ENCODE measurements at regions not wholly inside any gene's neighbourhood (a gene's known extent, or its start where the extent isn't known, plus 50 kb on each side); places are given as distances from the start of the nearest gene placed in this dataset.

DNA sequence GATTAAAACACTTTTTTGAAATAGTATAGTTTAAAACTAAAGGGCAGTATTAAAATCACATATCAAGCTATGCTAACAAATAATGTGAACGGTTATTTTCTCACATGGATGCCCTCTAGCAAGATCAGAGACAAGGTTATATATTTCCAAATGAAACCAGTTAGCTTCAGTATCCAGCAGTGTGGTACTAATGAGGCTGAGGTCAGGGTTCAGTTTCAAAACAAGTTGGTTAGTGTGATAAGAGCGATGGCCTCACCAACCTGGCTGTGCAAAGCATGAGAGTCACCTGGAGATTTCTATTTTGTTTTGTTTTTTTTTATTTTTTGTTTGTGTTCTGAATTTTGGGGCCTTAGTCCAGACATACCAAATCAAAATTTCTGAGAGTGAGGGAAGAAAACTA lies 352.2 kb upstream of the KITLG start:
- DNase-seq (ENCODE audit: extremely low spot score): no peak
- TF ChIP-seq, protein P1, sequence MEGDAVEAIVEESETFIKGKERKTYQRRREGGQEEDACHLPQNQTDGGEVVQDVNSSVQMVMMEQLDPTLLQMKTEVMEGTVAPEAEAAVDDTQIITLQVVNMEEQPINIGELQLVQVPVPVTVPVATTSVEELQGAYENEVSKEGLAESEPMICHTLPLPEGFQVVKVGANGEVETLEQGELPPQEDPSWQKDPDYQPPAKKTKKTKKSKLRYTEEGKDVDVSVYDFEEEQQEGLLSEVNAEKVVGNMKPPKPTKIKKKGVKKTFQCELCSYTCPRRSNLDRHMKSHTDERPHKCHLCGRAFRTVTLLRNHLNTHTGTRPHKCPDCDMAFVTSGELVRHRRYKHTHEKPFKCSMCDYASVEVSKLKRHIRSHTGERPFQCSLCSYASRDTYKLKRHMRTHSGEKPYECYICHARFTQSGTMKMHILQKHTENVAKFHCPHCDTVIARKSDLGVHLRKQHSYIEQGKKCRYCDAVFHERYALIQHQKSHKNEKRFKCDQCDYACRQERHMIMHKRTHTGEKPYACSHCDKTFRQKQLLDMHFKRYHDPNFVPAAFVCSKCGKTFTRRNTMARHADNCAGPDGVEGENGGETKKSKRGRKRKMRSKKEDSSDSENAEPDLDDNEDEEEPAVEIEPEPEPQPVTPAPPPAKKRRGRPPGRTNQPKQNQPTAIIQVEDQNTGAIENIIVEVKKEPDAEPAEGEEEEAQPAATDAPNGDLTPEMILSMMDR (IDR thresholded peaks at IDR 0.05; ENCODE audit: control extremely low read depth, extremely low read depth, low read depth, missing control alignments): no peak
- POLR2A ChIA-PET: no interaction called here
- CTCF ChIA-PET: interaction anchor here (0.8 to 2.1 kb wide), 3 partner anchors 10 to 74 kb away, joined by 3 to 5 read pairs (median 3); no protein-coding TSS in a partner anchor

DNA sequence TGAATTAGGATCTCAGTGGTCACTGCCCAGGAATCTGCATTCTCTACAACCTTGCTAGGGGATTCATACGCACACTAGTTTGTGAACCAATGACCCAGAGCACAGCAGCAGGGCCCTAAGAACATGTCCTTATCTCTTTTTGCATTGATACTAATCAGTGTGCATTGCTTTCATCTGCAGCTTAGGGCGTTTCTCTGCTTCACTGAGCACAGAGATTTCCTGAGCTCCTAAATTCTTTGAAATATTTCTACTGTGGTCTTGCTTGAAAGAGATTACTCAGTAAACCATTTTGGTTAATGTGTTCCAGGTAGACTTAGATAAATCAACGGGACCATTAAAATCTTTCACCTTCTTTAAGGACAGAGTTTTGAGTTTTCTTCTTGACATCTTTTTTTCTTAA lies 351.3 kb upstream of the KITLG start:
- TF ChIP-seq, protein P1 (IDR thresholded peaks at IDR 0.05; ENCODE audit: control extremely low read depth, extremely low read depth, low read depth, missing control alignments): no peak
- CTCF ChIA-PET: interaction anchor here (0.7 kb wide), 1 partner anchor 59 kb away, joined by 3 read pairs; no protein-coding TSS in a partner anchor
- no peak for DNase-seq (ENCODE audit: extremely low spot score)
- POLR2A ChIA-PET: no interaction called here

DNA sequence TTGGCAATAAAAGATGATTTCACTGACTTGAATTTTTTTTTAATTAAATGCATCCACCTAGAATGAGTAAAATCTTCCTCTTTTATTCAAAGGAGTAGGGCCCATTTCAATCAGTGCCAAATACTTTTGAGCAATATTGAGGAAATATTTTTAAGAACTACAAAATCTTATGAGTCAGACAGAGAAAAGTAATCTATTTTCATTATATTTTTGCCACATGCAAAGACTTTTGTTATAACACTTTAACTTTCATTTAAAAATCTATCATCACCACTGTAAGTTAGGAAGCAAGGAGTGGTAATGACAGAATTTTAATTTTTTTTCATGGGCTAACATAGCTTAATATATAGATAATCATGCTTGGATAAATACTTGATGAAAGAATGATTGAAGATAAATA lies 345.2 kb upstream of the KITLG start:
- ChIA-PET POLR2A (no interaction called here), CTCF (no interaction called here)
- no peak for DNase-seq (ENCODE audit: extremely low spot score)
- TF ChIP-seq, protein P1 (IDR thresholded peaks at IDR 0.05; ENCODE audit: control extremely low read depth, extremely low read depth, low read depth, missing control alignments): no peak

DNA sequence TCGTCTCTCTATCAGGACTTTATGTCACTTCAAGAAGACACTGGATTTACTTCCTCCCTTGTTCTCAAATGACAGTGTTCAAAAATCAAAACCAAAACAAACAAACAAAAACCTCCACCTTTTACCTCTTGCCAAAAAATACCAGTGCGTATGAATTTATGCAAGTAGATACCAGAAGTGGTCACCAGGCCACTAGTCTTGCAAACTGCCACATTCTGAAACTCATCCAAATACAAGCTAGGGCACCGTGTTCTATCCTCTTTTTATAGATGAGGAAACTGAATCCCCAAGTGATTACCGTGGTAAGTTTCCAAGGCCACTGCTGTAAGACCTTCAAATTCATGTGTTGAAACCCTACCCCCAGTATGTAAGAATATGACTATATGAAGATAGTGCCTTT lies 343.9 kb upstream of the KITLG start:
- ChIA-PET CTCF (no interaction called here), POLR2A (no interaction called here)
- TF ChIP-seq, protein P1 (IDR thresholded peaks at IDR 0.05; ENCODE audit: control extremely low read depth, extremely low read depth, low read depth, missing control alignments): no peak
- DNase-seq (ENCODE audit: extremely low spot score): no peak

DNA sequence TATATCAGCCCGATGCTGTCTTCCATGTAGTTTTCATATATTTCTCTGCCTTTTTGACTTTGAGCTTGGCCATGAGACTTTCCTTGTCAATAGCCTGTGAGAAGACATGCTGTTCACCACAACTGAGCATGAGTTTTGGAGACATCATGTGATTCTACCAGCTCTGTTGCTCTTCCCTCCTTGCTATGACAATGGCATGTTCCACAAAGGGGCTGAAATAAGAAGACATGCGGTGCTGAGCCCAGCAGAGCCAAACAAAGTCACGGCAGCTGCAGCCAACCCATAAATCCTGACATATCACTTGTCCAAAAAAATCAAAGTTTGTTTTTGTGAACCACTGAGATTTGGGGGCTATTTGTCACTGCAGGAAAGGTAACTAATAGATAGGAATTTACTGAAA lies 343.4 kb upstream of the KITLG start:
- ChIA-PET POLR2A (no interaction called here), CTCF (no interaction called here)
- TF ChIP-seq, protein P1 (IDR thresholded peaks at IDR 0.05; ENCODE audit: control extremely low read depth, extremely low read depth, low read depth, missing control alignments): no peak

DNA sequence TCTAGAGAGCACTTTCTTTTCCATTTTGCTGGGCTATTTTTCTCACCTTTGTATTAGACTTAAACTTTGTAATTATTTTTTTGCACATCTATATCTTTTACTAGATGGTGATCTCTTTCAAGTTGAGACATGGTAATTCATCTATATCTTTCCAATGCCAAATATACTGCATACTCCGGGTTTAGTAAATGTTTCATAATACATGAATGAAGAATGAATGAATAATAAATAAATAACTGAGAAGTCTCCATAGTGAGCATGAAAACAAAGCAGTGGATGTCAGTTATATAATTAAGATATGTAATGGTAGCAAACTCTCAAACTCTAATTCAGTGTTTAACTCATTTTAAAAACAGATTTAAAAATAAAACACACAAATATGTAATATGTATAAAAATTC lies 342.5 kb upstream of the KITLG start:
- TF ChIP-seq, protein P1 (IDR thresholded peaks at IDR 0.05; ENCODE audit: control extremely low read depth, extremely low read depth, low read depth, missing control alignments): no peak
- ChIA-PET CTCF (interaction anchor here (1.5 kb wide), 1 partner anchor 12 kb away, joined by 5 read pairs; no protein-coding TSS in a partner anchor), POLR2A (no interaction called here)
- DNase-seq (ENCODE audit: extremely low spot score): no peak

More for the DNA sequence above, 343.4 kb upstream of the KITLG start:
- no peak for DNase-seq (ENCODE audit: extremely low spot score)
